Fibroblast of pulmonary artery (primary cell): ENCODE measurements at regions not wholly inside any gene's neighbourhood (a gene's known extent, or its start where the extent isn't known, plus 50 kb on each side); places are given as distances from the start of the nearest gene placed in this dataset.

Experiments used
- DNase-seq: peaks from one replicate; pipeline ENCODE4 v3.0.0-alpha.2; 2010; ENCODE audit warnings: low read depth
- H3K4me3 ChIP-seq: replicated peaks from 2 replicates; pipeline ENCODE4 v1.5.1; 2011; ENCODE audit warnings: low read depth, mild to moderate bottlenecking, control low read depth, low read length, moderate library complexity
- CTCF ChIP-seq: IDR thresholded peaks from 2 replicates; pipeline ENCODE4 v1.5.1; 2011; ENCODE audit warnings: mild to moderate bottlenecking, control low read depth, low read length, inconsistent platforms; ENCODE audit errors: missing control alignments

GRCh38 chr6:148619891-148620290 is 126.9 kb upstream of the UST start:
- no peak for TF ChIP-seq CTCF

GRCh38 chr6:148620579-148621298 is 126.1 kb upstream of the UST start:
- DNase-seq, result no peak
- H3K4me3 ChIP-seq, result no peak overlapping the region
- no peak for TF ChIP-seq CTCF

More at GRCh38 chr6:148619891-148620290, 126.9 kb upstream of the UST start:
- no peak for DNase-seq
- no peak overlapping the region for H3K4me3 ChIP-seq

- H3K4me3 ChIP-seq, result no peak overlapping the region
- peak; percentile 10 for DNase-seq
- no peak for TF ChIP-seq CTCF
Observed at GRCh38 chr6:148625609-148626008, 121.2 kb upstream of the UST start.

GRCh38 chr6:148628251-148628650 is 118.6 kb upstream of the UST start:
- H3K4me3 ChIP-seq, result no peak overlapping the region
- no peak for TF ChIP-seq CTCF
- DNase-seq, result no peak

- no peak for TF ChIP-seq CTCF
- no peak overlapping the region for H3K4me3 ChIP-seq
- DNase-seq, result peak; percentile 20
Observed at GRCh38 chr6:148629181-148629580, 117.6 kb upstream of the UST start.

- no peak for TF ChIP-seq CTCF
- no peak overlapping the region for H3K4me3 ChIP-seq
- no peak for DNase-seq
Observed at GRCh38 chr6:148629592-148630465, 117.0 kb upstream of the UST start.
